ENCODE measurements at regions not wholly inside any gene's neighbourhood (a gene's known extent, or its start where the extent isn't known, plus 50 kb on each side); places are given as distances from the start of the nearest gene placed in this dataset.
"Not testable (repeated sequence)": the region's sequence is repeated elsewhere in the genome, so short reads cannot be mapped to it uniquely, and the experiment has no call there.

DNA sequence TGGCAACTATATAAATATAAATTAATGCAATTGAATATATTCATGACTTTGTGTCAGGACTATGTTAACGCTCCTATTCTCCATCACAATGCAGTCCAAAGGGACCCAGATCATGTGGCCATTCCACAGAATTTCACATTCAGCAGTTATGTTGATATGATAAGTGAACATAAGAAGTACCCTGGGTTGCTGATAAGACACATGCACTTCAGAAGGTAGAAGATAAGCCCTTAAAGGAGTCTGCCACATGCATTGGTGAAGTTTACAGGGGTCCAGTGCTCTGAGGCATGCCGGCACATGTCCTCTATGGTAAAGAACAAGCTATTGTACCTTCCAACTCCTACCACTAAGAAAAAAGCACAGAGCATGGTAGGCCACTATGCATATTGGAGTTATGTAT, 76.4 kb downstream of the PHAX start:
- DNase-seq (ENCODE audit: low spot score): no peak
- in situ Hi-C loops (cut with HindIII; ENCODE audit: low sequenced_read_pairs): loop anchor here (25.0 kb wide), 1 partner anchor 110 kb away; the partner anchor contains the start of gene LMNB1

DNA sequence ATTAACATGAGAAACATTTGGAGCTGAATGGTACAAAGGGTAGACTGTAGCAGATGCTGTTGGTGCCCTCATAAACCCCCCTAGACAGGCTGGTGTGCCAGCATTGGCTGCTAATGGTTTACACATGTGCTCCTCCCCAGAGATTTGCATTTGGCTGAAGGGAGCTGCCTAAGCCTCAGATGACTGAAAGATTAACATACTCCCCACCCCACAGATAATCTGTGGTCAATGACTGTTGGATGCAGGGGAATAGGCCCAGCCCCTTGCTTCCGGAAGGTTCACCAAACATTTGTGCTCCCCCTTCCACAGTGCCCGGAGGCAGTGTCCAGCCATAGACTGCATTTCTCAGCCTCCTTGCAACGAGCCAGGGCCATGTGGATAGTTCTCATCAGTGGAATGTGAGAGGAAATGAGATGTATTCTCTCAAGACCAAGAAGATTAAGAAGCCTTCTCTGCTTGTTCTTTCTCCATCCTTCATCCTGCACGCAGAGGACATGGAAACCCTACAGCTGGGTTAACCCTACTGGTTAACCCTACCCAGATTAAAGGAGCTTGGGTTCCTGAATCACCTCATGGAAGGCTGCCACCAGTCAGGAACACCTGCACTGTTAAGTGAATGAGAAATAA, 79.6 kb downstream of the PHAX start:
- no peak for DNase-seq (ENCODE audit: low spot score)
- in situ Hi-C loops (cut with HindIII; ENCODE audit: low sequenced_read_pairs): loop anchor here (25.0 kb wide), 1 partner anchor 107 kb away; the partner anchor contains the start of gene LMNB1

DNA sequence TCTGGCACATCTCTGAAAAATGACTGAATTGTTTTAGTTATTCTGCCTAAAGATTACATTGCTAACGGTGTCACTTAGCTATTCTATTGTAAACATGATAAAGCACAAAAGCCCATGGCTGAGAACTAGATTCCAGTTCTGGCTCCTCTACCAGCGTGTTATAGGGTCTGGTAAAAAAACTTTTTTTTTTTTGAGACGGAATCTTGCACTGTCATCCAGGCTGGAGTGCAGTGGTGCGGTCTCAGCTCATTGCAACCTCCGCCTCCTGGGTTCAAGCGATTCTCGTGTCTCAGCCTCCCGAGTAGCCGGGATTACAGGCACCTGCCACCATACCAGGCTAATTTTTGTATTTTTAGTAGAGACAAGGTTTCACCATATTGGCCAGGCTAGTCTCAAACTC, 80.6 kb downstream of the PHAX start:
- not testable (repeated sequence) for DNase-seq (ENCODE audit: low spot score)
- in situ Hi-C loops (cut with HindIII; ENCODE audit: low sequenced_read_pairs): loop anchor here (25.0 kb wide), 1 partner anchor 106 kb away; the partner anchor contains the start of gene LMNB1

DNA sequence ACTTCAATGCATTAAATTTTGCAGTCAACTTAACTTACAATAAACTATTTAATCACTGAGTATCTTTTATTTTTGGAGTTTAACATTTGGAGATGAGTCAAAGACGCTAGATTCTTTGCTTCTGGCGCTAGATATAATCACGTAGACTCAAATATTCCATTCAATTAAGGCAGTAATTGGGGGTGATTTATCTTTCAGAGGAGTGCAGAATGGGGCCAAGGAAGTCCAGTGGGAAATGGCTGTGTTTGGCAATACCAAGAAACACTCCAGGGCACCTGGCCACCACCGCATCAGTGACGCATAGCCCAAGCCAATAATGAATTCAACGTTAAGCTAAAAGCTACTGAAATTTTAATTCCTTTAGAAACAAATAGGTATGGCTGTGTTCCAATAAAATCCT, 81.2 kb downstream of the PHAX start:
- no peak for DNase-seq (ENCODE audit: low spot score)
- in situ Hi-C loops (cut with HindIII; ENCODE audit: low sequenced_read_pairs): loop anchor here (25.0 kb wide), 1 partner anchor 105 kb away; the partner anchor contains the start of gene LMNB1

DNA sequence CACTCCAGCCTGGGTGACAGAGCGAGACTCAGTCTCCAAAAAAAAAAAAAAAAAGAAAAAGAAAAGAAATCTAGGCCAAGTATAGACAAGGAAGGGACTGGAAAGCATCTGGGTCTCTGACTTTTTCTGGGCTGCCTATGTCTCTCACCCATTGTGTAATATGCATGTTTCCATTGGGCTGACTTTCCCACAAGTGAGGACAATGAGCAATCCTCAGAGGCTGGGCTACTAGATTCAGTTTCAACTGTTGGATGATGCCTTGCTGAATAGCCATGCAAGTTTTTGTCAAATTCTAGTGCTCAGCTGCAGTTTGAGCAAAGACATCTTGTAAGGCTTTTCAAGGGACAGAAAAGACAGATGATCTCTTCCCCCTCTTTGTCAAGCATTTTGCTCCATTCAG, 82.1 kb downstream of the PHAX start:
- no peak for DNase-seq (ENCODE audit: low spot score)
- in situ Hi-C loops (cut with HindIII; ENCODE audit: low sequenced_read_pairs): loop anchor here (25.0 kb wide), 1 partner anchor 104 kb away; the partner anchor contains the start of gene LMNB1

DNA sequence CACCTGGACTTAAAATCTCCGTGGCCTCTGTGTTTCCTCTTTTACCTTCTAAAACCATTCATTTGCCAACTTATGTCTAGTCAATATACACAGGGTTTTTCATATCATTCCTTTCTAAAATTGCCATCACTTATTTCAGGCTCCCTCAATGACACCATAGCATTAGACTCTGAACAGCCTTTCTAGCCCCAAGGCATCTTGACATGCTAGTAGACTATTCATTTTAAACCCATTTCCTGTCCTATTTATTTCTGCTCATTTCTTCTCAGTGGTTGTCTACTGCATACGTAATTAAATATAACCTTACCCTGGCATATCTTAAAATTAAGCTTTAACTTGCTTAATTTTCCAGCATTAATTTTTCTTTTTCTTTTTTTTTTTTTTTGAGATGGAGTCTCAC, 83.2 kb downstream of the PHAX start:
- in situ Hi-C loops (cut with HindIII; ENCODE audit: low sequenced_read_pairs): loop anchor here (25.0 kb wide), 1 partner anchor 103 kb away; the partner anchor contains the start of gene LMNB1
- no peak for DNase-seq (ENCODE audit: low spot score)

DNA sequence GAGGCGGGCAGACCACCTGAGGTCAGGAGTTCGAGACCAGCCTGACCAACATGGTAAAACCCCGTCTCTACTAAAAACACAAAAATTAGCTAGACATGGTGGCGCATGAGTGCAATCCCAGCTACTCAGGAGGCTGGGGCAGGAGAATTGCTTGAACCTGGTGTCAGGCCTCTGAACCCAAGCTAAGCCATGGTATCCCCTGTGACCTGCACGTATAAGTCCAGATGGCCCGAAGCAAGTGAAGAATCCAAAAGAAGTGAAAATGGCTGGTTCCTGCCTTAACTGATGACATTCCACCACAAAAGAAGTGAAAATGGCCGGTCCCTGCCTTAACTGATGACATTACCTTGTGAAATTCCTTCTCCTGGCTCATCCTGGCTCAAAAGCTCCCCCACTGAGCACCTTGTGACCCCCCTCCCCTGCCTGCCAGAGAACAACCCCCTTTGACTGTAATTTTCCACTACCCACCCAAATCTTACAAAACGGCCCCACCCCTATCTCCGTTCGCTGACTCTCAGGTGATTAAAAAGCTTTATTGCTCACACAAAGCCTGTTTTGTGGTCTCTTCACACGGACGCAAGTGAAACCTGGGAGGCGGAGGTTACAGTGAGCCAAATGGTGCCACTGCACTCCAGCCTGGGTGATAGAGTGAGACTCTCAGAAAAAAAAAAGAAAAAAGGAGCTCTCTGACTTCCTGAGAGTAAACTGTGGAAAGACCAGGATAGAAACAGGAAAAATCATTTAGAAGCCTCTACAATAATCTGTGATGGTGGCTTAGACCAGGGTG, 84.1 kb downstream of the PHAX start:
- in situ Hi-C loops (cut with HindIII; ENCODE audit: low sequenced_read_pairs): loop anchor here (25.0 kb wide), 1 partner anchor 102 kb away; the partner anchor contains the start of gene LMNB1
- DNase-seq (ENCODE audit: low spot score): not testable (repeated sequence)

DNA sequence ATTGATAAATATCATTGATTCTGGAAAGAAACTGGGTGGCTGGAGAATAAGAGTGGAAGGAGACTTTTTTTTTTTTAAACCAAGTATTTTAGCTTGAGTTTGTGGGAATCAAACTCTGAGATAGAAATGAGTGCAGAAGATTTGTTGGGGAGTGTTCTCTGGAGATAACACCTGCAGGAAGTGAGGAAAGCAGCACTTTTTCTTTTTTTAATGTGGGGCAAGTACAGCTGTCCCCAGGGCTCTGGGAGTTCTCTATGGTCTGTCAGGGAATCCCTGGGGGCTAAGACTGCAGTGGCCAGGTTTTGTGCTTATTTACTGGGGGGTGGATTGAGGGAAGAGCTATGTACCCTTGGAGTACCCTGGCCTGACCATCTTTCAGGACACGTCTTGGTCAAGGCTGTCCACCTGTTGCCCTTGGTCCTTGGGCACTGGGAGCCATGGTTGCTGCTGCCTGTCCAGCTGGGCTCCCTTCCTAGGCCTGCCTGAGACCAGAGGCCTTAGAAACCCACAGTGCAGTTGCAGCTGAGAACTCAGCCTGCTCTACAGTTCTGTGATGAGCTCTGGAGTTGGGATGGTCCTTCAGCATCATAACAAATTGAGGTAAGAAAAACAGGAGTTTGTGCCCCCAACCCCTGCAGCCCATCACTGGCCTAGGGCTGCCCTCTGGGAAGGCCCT, 85.8 kb downstream of the PHAX start:
- DNase-seq (ENCODE audit: low spot score): no peak
- in situ Hi-C loops (cut with HindIII; ENCODE audit: low sequenced_read_pairs): loop anchor here (25.0 kb wide), 1 partner anchor 101 kb away; the partner anchor contains the start of gene LMNB1

DNA sequence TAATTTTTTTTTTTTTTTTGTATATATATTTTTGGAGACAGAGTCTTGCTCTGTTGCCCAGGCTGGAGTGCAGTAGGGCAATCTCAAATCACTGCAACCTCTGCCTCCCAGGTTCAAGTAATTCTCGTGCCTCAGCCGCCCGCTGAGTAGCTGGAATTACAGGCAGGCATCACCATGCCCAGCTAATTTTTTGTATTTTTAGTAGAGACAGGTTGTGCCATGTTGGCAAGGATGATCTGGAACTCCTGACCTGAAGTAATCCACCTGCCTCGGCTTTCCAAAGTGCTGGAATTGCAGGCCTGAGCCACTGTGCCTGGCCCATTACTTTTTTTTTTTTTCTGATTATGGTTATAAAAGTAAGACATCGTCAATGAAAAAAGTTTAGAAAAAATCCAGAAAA, 84.0 kb upstream of the LMNB1 start:
- in situ Hi-C loops (cut with HindIII; ENCODE audit: low sequenced_read_pairs): loop anchor here (25.0 kb wide), 1 partner anchor 94 kb away; the partner anchor contains the start of gene LMNB1
- DNase-seq (ENCODE audit: low spot score): peak; percentile 96

DNA sequence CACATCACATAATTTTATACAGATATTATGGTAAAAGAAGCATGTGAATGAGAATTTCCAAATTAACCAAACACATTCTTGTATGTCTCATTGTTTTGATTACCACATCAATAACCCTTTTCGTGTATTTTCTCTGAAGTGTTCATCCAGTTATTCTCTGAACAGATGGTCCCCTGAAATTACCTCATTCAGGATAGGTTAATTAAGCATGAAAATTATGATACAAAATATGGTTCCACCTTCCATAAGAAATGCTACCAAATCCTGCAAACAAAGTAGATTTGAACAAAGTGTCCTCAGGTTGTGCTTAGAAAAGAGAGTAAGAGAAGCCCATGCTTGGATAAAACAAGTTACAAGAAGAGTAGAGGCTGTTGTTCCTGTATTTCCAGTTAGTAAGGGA, 83.1 kb upstream of the LMNB1 start:
- peak; percentile 86 for DNase-seq (ENCODE audit: low spot score)
- in situ Hi-C loops (cut with HindIII; ENCODE audit: low sequenced_read_pairs): loop anchor here (25.0 kb wide), 1 partner anchor 93 kb away; the partner anchor contains the start of gene LMNB1

DNA sequence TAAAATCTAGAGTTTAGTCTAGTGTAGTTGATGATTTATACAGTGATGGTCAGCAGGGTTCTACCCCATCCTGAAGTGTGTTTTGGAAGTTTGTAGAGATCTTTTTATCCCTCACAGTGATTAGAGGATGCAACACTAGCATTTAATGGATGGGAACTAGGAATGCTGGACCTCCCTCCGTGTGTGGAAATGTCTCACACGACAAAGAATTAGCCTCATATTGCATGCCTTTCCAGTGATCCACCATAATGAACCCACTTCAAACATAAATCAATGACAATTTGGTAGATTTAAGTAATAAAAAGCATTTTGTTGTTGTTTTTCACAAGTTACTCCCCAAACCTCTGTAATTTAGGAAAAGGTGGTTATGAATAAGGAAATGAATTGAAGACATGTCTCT, 82.5 kb upstream of the LMNB1 start:
- no peak for DNase-seq (ENCODE audit: low spot score)
- in situ Hi-C loops (cut with HindIII; ENCODE audit: low sequenced_read_pairs): loop anchor here (25.0 kb wide), 1 partner anchor 93 kb away; the partner anchor contains the start of gene LMNB1

DNA sequence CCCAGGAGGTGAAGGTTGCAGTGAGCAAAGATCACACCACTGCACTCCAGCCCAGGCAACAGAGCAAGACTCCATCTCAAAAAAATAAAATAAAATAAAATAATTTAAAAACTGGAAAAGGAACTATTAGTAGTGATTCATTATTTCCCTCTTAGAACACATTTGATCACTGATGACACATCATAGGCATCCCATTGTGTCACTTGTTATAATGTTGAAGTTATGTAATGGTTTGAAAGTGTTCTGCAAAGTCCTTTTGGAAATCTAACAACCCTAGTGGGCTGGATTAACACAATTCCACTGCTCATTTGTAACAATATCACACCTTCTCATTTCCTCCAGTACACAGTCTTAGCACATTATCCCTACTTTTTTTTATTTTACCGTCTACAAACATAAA, 81.8 kb upstream of the LMNB1 start:
- DNase-seq (ENCODE audit: low spot score): no peak
- in situ Hi-C loops (cut with HindIII; ENCODE audit: low sequenced_read_pairs): loop anchor here (25.0 kb wide), 1 partner anchor 92 kb away; the partner anchor contains the start of gene LMNB1

DNA sequence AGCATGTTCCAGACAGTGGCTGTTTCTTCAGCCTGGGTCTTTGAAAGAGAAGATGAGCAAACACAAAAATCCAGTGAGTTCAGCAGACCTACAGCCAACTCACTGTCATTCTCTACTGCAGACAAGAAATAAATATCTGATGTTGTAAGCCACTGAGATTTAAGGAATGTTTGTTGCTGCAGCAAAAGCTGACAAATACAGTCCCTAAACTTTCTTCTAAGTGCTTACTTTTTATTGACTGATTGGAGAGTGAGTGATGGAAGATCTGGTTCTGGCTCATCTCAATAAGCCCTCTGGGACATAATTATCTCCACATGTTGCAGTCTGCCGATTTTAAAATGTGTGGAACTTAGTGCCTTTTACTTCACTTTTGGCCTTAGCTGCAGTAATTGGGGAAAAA, 69.9 kb upstream of the LMNB1 start:
- DNase-seq (ENCODE audit: low spot score): no peak
- in situ Hi-C loops (cut with HindIII; ENCODE audit: low sequenced_read_pairs): no loop called here

DNA sequence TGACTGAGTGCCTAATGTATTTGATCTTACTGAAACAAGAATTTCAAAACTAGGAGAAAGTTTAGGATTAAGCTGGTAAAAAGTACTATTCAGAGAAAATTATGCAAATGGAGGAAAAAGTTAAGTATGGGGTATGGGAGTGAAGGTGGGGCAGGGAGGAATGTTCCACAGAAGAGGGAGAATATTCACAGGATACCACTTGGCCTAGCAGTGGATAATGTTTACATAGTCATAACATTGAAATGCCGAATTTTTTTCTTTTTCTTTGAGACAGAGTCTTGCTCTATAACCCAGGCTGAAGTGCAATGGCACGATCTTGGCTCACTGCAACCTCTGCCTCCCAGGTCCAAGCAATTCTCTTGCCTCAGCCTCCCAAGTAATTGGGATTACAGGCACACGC, 61.2 kb upstream of the LMNB1 start:
- DNase-seq (ENCODE audit: low spot score): no peak
- in situ Hi-C loops (cut with HindIII; ENCODE audit: low sequenced_read_pairs): no loop called here

DNA sequence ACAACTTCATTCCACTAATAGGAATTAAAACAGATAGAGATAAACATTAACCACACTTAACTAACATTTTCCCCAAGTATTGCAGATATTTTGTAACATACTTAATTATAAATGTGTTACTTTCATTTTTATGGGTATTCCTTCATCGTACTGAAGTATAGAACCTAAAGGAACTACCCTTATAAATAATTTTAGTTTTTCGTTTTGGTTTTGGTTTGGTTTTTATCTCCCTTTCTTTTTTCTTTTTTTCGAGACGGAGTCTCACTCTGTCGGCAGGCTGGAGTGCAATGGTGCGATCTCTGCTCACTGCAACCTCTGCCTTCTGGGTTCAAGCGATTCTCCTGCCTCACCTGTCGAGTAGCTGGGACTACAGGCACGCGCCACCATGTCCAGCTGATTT, 60.1 kb upstream of the LMNB1 start:
- in situ Hi-C loops (cut with HindIII; ENCODE audit: low sequenced_read_pairs): no loop called here
- DNase-seq (ENCODE audit: low spot score): no peak

DNA sequence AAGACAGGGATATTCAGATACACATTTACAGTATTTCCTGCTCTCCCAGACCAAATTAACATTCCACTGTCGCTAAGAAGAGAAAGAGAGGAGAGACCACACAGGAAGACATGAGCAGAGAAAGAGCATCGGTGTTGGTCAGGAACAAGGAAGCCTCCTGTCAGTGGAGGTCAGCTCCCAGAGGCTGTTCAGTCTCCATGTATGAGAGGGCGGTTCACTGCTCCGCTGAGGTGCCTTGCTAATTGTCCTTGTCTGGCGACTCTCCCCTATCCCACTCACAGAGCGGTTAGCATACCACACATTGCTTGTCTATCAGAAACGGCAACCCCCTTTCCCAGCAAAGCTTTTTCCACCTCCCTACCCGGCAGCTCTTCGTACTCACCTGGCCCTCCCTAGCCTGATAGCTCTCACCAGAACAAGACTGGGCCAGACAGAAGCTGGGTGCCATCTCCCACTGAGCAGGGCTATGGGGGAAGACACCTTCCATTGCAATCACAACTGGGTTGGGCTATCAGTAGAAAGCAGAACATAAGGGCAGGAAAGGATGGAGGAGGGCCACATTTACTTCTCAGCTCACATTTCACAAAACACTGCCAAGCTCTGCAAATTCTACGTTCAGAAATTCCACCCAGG, 58.6 kb upstream of the LMNB1 start:
- in situ Hi-C loops (cut with HindIII; ENCODE audit: low sequenced_read_pairs): no loop called here
- no peak for DNase-seq (ENCODE audit: low spot score)

DNA sequence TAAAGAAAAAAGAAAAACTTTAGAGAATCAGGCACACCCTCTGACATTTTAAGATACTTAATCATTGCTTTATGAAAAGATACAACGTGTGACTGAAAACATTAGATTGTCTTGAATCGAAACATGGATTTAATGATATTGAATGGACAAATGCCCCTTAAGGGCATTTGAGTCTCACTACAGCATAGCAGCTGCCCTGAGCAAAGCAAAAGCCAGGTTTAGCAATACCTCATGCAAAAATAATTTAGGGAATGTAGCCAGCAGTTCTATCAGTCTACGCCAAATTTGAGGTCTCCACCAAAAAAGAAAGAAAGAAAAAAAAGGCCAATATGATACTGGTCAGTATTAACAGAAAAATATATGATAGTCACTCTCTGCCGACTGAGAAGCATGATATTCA, 56.6 kb upstream of the LMNB1 start:
- in situ Hi-C loops (cut with HindIII; ENCODE audit: low sequenced_read_pairs): no loop called here
- DNase-seq (ENCODE audit: low spot score): peak; percentile 43

DNA sequence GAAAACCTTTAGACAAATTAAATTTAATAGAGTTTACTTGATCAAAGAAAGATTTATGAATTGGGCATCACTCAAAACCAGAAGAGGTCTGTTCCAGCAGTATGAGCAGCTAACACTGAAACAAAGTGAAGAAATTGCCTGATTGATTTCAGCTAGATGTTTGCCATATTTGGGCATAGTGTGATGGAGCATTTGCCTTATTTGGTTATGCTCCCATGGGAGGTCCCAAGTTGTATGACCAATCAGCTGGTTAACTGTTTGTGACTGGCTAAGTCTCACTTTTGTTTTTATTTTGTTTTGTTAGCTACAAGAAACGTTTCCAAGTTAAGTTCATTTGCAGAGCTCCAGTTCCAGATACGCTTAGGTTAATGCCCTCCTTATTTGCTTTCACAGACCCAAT, 53.3 kb upstream of the LMNB1 start:
- no peak for DNase-seq (ENCODE audit: low spot score)
- in situ Hi-C loops (cut with HindIII; ENCODE audit: low sequenced_read_pairs): no loop called here

Measured in G401 (cell line).